Keratinocyte (primary cell): ENCODE measurements at regions not wholly inside any gene's neighbourhood (a gene's known extent, or its start where the extent isn't known, plus 50 kb on each side); places are given as distances from the start of the nearest gene placed in this dataset.

Experiments used
- EZH2 ChIP-seq: IDR thresholded peaks from one replicate; pipeline ENCODE4 v1.6.1; 2012; ENCODE audit warnings: inconsistent platforms, mild to moderate bottlenecking, low read length, moderate library complexity
- TF ChIP-seq, protein P1 (sequence below), 3 experiments: IDR thresholded peaks in 1 of 3; conservative IDR thresholded peaks in 1 of 3; optimal IDR thresholded peaks in 1 of 3; 2 replicates in 2 of 3; 3 replicates in 1 of 3; pipeline versions ENCODE3 to v1.5.1; 2011; ENCODE audit warnings: low read length in 3 of 3, mild to moderate bottlenecking in 3 of 3, moderate library complexity in 2 of 3, control low read depth in 1 of 3, inconsistent platforms in 1 of 3; ENCODE audit not compliant: insufficient read depth in 2 of 3; ENCODE audit errors: extremely low read depth in 1 of 3

DNA sequence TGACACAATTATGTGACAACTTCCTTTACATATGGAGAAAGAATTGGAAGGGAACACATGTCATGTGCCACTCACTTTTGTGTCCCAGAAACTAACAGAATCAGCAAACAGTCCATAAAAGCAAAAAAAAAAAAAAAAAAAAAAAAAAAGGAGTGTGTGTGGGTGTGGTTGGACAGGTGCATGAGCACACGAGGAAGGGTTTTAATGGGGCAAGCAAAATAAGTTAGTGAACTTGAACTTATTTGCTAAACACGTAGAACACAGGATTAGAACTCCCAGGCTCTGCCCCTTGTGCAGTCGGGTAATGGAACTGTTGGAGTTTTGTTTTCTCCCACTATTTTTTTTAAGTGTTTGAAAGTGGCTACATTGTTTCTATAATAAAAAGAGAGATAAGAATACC lies 74.8 kb upstream of the PJA2 start:
- TF ChIP-seq, protein P1, sequence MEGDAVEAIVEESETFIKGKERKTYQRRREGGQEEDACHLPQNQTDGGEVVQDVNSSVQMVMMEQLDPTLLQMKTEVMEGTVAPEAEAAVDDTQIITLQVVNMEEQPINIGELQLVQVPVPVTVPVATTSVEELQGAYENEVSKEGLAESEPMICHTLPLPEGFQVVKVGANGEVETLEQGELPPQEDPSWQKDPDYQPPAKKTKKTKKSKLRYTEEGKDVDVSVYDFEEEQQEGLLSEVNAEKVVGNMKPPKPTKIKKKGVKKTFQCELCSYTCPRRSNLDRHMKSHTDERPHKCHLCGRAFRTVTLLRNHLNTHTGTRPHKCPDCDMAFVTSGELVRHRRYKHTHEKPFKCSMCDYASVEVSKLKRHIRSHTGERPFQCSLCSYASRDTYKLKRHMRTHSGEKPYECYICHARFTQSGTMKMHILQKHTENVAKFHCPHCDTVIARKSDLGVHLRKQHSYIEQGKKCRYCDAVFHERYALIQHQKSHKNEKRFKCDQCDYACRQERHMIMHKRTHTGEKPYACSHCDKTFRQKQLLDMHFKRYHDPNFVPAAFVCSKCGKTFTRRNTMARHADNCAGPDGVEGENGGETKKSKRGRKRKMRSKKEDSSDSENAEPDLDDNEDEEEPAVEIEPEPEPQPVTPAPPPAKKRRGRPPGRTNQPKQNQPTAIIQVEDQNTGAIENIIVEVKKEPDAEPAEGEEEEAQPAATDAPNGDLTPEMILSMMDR (optimal IDR thresholded peaks at IDR 0.05 in 1 of 3, IDR thresholded peaks at IDR 0.05 in 1 of 3, conservative IDR thresholded peaks at IDR 0.05 in 1 of 3; ENCODE audit: extremely low read depth in 1 of 3, insufficient read depth in 2 of 3, low read length in 3 of 3): no peak
- no peak for TF ChIP-seq EZH2
